ENCODE measurements at regions not wholly inside any gene's neighbourhood (a gene's known extent, or its start where the extent isn't known, plus 50 kb on each side); places are given as distances from the start of the nearest gene placed in this dataset.

DNA sequence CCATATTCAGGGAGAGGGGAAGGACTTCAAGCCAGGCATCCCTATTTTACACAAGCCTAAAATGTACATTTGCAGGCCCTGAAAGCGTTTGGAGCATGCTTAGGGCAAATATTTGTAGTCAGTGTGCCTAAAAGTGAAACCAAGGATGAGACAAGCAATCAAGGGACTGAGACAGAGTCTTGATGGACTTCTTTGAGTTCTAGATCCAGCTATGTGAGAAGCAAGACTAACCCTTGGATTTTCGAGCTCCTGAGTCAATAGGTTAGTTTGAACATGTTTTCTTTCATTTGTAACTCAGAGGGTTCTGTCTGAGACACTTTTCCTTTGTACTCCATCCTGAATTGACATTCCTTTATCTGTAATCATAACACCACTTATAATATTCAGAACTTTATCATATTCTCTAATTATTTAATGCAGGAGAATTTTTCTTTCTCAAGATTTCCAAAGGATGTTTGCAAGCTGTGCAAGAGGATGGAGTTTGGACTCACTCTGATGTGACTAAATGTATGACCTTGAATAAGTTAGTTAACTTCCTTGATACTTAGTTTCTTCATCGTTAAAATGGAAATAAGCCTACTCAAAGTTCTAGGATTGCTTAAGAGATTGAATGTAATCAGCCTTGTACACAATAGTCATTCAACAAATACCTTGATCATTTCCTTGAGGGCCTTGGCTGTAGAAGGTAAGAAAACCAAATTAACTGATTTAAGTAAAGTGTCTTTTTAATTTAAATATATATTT lies 1237.8 kb upstream of the ZEB2 start:
- TF ChIP-seq, protein P1, sequence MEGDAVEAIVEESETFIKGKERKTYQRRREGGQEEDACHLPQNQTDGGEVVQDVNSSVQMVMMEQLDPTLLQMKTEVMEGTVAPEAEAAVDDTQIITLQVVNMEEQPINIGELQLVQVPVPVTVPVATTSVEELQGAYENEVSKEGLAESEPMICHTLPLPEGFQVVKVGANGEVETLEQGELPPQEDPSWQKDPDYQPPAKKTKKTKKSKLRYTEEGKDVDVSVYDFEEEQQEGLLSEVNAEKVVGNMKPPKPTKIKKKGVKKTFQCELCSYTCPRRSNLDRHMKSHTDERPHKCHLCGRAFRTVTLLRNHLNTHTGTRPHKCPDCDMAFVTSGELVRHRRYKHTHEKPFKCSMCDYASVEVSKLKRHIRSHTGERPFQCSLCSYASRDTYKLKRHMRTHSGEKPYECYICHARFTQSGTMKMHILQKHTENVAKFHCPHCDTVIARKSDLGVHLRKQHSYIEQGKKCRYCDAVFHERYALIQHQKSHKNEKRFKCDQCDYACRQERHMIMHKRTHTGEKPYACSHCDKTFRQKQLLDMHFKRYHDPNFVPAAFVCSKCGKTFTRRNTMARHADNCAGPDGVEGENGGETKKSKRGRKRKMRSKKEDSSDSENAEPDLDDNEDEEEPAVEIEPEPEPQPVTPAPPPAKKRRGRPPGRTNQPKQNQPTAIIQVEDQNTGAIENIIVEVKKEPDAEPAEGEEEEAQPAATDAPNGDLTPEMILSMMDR (IDR thresholded peaks at IDR 0.05 in 2 of 3, conservative IDR thresholded peaks at IDR 0.05 in 1 of 3; ENCODE audit: borderline replicate concordance in 1 of 3, insufficient read depth in 1 of 3, low read depth in 2 of 3, low read length in 2 of 3), result no peak
- TF ChIP-seq EZH2 (IDR thresholded peaks at IDR 0.05), result no peak
- no peak for TF ChIP-seq YY1 (IDR thresholded peaks at IDR 0.05; ENCODE audit: extremely low read depth, insufficient replicate concordance, low read depth, low read length)
- TF ChIP-seq POLR2A (IDR thresholded peaks at IDR 0.05; ENCODE audit: borderline replicate concordance, extremely low read depth, insufficient read depth, insufficient read length), result no peak
- no peak for TF ChIP-seq TCF7L2 (IDR thresholded peaks at IDR 0.05; ENCODE audit: borderline replicate concordance, extremely low read depth, insufficient read depth, insufficient read length)
- TF ChIP-seq, protein P2, sequence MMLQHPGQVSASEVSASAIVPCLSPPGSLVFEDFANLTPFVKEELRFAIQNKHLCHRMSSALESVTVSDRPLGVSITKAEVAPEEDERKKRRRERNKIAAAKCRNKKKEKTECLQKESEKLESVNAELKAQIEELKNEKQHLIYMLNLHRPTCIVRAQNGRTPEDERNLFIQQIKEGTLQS (IDR thresholded peaks at IDR 0.05), result no peak
- no peak for TF ChIP-seq ELF1 (IDR thresholded peaks at IDR 0.05; ENCODE audit: borderline replicate concordance, low read depth)
- H3K4me2 ChIP-seq (ENCODE audit: low read length), result no peak overlapping the region
- H4K20me1 ChIP-seq (ENCODE audit: insufficient read depth), result no peaks in the 10 kb centered on the region
- H3K9ac ChIP-seq (ENCODE audit: low read length), result no peak overlapping the region
- ChIA-PET CTCF (no interaction called here), RAD21 (ENCODE audit: low non-redundant PET in 1 of 2, low total read pairs in 2 of 2, uncharacterized antibody in 2 of 2, unreplicated experiment in 2 of 2) (no interaction called here), POLR2A (no interaction called here)
- no peaks in the 10 kb centered on the region; the same call in 1 of the 2 replicates for H3K9me2 ChIP-seq (ENCODE audit: insufficient read depth)
- intact Hi-C loops (cut with micrococcal nuclease), result no loop called here
- DNase-seq (ENCODE audit: low read depth, low spot score) (no peak), ATAC-seq (no peak)
- H3K79me2 ChIP-seq (ENCODE audit: insufficient read depth, low read length), result no peaks in the 10 kb centered on the region
- H2AFZ ChIP-seq (ENCODE audit: low read depth, low read length, poor library complexity, severe bottlenecking), result no peak overlapping the region
- BruUV-seq (replicated peaks), result no TSS peak
- no peaks in the 10 kb centered on the region for H3K27me3 ChIP-seq (ENCODE audit: insufficient read depth, low read length)
- H3K9me3 ChIP-seq (ENCODE audit: control insufficient read depth in 1 of 2, insufficient read depth in 1 of 2, low read depth in 1 of 2, low read length in 2 of 2), result no peaks in the 10 kb centered on the region
- no peak overlapping the region for H3K4me3 ChIP-seq (replicated peaks in 1 of 2; ENCODE audit: low read depth in 1 of 2, low read length in 2 of 2)
- no peaks in the 10 kb centered on the region for H3K4me1 ChIP-seq (ENCODE audit: control insufficient read depth in 1 of 2, insufficient read depth in 2 of 2, low read length in 2 of 2)
- no peaks in the 10 kb centered on the region for H3K36me3 ChIP-seq (ENCODE audit: control insufficient read depth in 1 of 2, insufficient read depth in 2 of 2, low read length in 2 of 2)
- no peak overlapping the region for H3K27ac ChIP-seq (ENCODE audit: low read depth, low read length)
